Activated CD8-positive, alpha-beta T cell treated with anti-CD3 and anti-CD28 coated beads, Interleukin-2, amount 10 ng/mL, durations not matched to agents 7 days and 5 days (primary cell): ENCODE measurements at regions not wholly inside any gene's neighbourhood (a gene's known extent, or its start where the extent isn't known, plus 50 kb on each side); places are given as distances from the start of the nearest gene placed in this dataset.

Experiments
- ATAC-seq: fragments of 150-1000 bp; cut with Tn5 transposase; one replicate; pipeline ENCODE4 v1.10.0; 2021; ENCODE audit warnings: moderate library complexity
- CTCF ChIA-PET: fragments of 350-600 bp; sonication (Branson Sonifier 250); formaldehyde crosslinking; loops from one replicate; lab custom pipeline; 2021; ENCODE audit warnings: antibody characterized with exemption; lab: Charles Lee
- POLR2A ChIA-PET: fragments of 350-600 bp; sonication (Branson Sonifier 250); formaldehyde crosslinking; loops from one replicate; lab custom pipeline; 2021; ENCODE audit warnings: antibody characterized with exemption; lab: Charles Lee
- DNase-seq: peaks from one replicate; pipeline ENCODE4 v3.0.0-alpha.2; 2020
- H3K27ac Mint-ChIP-seq: one replicate; pipeline ENCODE4 v1.8.0; 2021; ENCODE audit warnings: mild to moderate bottlenecking, mixed read lengths
- H3K27me3 Mint-ChIP-seq: one replicate; pipeline ENCODE4 v1.8.0; 2021; ENCODE audit warnings: low read depth, mixed read lengths
- H3K36me3 Mint-ChIP-seq: one replicate; pipeline ENCODE4 v1.8.0; 2021; ENCODE audit warnings: low read depth, mixed read lengths
- H3K4me1 Mint-ChIP-seq: one replicate; pipeline ENCODE4 v1.8.0; 2021; ENCODE audit warnings: low read depth, mixed read lengths
- H3K4me3 Mint-ChIP-seq: one replicate; pipeline ENCODE4 v1.8.0; 2021; ENCODE audit warnings: mild to moderate bottlenecking, mixed read lengths
- H3K9me3 Mint-ChIP-seq: one replicate; pipeline ENCODE4 v1.8.0; 2022; ENCODE audit warnings: mixed read lengths; ENCODE audit not compliant: insufficient read depth

DNA sequence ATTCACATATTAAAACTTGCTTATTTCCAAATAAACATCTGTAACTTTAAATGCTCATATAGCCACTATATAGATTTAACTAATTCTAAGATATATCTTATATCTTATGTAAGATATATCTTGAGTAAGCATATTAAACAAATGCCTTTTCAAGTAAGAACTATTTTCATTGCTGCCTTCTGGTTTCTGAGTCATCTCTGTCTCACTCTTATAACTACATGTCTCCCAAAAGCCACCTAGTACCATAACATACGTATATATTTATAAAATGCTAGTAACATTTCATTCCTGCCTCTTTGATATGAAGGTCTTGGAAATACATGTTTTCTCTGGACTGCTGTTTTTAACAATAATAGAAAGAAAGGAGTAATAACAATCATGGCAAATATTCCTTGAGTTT is 429.5 kb downstream of the DTWD2 start:
- H3K4me3 Mint-ChIP-seq = no peak overlapping the region
- CTCF ChIA-PET = no interaction called here
- H3K27me3 Mint-ChIP-seq = no peaks in the 10 kb centered on the region
- DNase-seq (no peak), ATAC-seq (no peak)
- no peak overlapping the region for H3K27ac Mint-ChIP-seq
- H3K4me1 Mint-ChIP-seq = no peaks in the 10 kb centered on the region
- H3K9me3 Mint-ChIP-seq = no peaks in the 10 kb centered on the region
- no peaks in the 10 kb centered on the region for H3K36me3 Mint-ChIP-seq
- POLR2A ChIA-PET = no interaction called here

DNA sequence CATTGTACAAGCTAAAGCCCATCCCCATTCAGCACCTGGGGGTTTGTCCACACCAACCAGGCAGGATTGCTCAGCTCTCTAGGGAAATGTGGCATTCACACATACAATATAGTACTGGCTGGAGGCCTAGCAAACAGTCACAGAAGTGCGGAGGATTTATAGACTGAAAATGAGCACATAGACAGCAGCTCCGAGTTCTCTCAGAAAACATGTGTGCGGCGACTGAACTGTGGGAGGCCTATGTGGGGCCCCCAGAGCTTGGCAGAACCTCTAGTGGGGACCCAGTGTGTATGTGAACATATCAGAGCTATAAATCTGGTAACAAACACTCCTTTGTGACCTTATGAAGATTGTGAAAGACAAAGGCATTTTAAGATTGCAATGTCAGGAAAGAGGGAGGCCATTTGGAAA is 431.1 kb downstream of the DTWD2 start:
- Mint-ChIP-seq H3K27ac (no peak overlapping the region), H3K27me3 (no peaks in the 10 kb centered on the region), H3K9me3 (no peaks in the 10 kb centered on the region), H3K4me1 (no peaks in the 10 kb centered on the region), H3K4me3 (no peak overlapping the region), H3K36me3 (no peaks in the 10 kb centered on the region)
- no peak for ATAC-seq
- POLR2A ChIA-PET = no interaction called here
- CTCF ChIA-PET = interaction anchor here (1.0 kb wide), 1 partner anchor 12 kb away, joined by 3 read pairs; no protein-coding TSS in a partner anchor
- DNase-seq = no peak

GRCh38 chr5:118556792-118557191 is 431.6 kb downstream of the DTWD2 start:
- H3K27me3 Mint-ChIP-seq = no peaks in the 10 kb centered on the region
- H3K9me3 Mint-ChIP-seq = no peaks in the 10 kb centered on the region
- ATAC-seq (no peak), DNase-seq (no peak)
- H3K27ac Mint-ChIP-seq = no peak overlapping the region
- no peak overlapping the region for H3K4me3 Mint-ChIP-seq
- H3K36me3 Mint-ChIP-seq = no peaks in the 10 kb centered on the region
- ChIA-PET POLR2A (no interaction called here), CTCF (no interaction called here)
- no peaks in the 10 kb centered on the region for H3K4me1 Mint-ChIP-seq

GRCh38 chr5:118555727-118556126 is 432.6 kb downstream of the DTWD2 start:
- Mint-ChIP-seq H3K4me3 (no peak overlapping the region), H3K27ac (no peak overlapping the region), H3K9me3 (no peaks in the 10 kb centered on the region), H3K27me3 (no peaks in the 10 kb centered on the region), H3K36me3 (no peaks in the 10 kb centered on the region), H3K4me1 (no peaks in the 10 kb centered on the region)
- ChIA-PET POLR2A (no interaction called here), CTCF (no interaction called here)
- no peak for DNase-seq
- ATAC-seq = no peak

DNA sequence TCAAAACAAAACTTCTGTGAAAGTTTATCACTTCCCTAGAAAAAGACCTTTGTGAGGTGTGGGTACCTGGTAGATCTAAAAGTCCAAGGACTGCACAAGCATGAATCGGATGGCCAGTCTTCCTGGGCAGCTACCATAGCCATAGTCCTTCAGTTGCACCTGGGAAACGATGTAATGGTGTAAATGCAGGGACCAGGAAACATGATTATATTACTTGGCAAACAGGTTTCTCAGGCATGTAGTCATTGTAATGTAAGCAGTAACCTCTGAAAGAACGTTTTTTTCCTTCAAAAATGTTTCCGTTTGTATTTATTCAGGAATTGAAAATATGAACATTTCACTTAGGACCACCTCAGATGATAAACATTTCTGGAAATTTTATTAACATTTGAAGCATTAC is 433.4 kb downstream of the DTWD2 start:
- H3K4me1 Mint-ChIP-seq = no peaks in the 10 kb centered on the region

DNA sequence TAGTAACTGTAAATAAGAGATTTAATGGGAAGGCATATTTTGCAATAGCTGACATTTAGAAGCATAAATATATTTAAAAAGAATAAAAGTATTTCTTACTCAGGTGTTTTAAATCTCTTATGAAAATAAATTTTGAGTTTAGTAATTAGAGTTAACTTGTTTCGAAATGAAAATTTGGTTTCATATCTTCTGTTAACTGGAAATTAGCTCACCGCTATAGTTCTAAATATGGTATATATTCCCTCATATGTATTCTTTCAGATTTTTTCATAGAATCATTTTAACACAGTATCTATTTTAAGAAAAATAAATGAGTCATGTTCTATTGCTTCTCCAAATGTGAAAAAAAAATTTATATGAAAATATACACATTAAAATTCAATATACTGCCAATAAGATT is 434.1 kb downstream of the DTWD2 start:
- H3K27ac Mint-ChIP-seq = no peak overlapping the region
- ChIA-PET POLR2A (no interaction called here), CTCF (no interaction called here)
- no peak overlapping the region for H3K4me3 Mint-ChIP-seq
- no peak for ATAC-seq
- H3K9me3 Mint-ChIP-seq = no peaks in the 10 kb centered on the region
- no peaks in the 10 kb centered on the region for H3K4me1 Mint-ChIP-seq
- no peak for DNase-seq
- H3K36me3 Mint-ChIP-seq = no peaks in the 10 kb centered on the region
- H3K27me3 Mint-ChIP-seq = no peaks in the 10 kb centered on the region

More for the DNA sequence above, 433.4 kb downstream of the DTWD2 start:
- CTCF ChIA-PET = no interaction called here
- no peak for DNase-seq
- H3K27ac Mint-ChIP-seq = no peak overlapping the region
- H3K27me3 Mint-ChIP-seq = no peaks in the 10 kb centered on the region
- POLR2A ChIA-PET = no interaction called here
- no peak overlapping the region for H3K4me3 Mint-ChIP-seq
- ATAC-seq = no peak
- H3K36me3 Mint-ChIP-seq = no peaks in the 10 kb centered on the region
- H3K9me3 Mint-ChIP-seq = no peaks in the 10 kb centered on the region

- ChIA-PET POLR2A (no interaction called here), CTCF (no interaction called here)
- H3K36me3 Mint-ChIP-seq = no peaks in the 10 kb centered on the region
- ATAC-seq (no peak), DNase-seq (no peak)
- no peak overlapping the region for H3K27ac Mint-ChIP-seq
- no peaks in the 10 kb centered on the region for H3K27me3 Mint-ChIP-seq
- H3K4me1 Mint-ChIP-seq = no peaks in the 10 kb centered on the region
- no peak overlapping the region for H3K4me3 Mint-ChIP-seq
- no peaks in the 10 kb centered on the region for H3K9me3 Mint-ChIP-seq
Measured at GRCh38 chr5:118553662-118554061, 434.7 kb downstream of the DTWD2 start.

DNA sequence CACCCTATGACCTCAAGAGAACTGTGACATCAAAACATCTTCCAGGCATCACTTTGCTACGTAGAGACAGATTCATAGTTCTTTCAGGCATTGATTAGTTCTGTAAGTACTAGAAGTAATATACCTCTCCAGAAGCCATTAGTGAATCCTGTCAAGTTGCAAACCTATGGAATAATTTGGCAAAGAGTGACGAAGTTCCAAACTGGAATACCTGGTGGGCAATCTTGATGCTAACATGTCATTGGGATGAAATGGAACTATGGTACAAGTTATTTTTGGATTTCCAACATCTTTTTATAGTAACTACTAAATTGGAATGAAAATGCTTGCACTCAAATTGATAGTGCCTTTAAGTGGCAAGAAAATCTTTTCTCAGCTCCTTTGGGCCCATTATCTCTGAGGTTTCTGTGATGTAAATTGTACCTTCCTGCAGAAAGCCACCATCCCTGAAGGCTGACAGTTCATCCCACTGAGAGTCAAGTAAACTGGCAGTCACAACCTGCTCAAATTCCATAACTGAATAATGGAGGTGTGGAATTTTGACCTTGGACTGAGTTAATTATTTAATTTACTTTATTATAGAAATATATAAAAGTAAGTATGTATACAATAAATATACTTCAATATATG is 435.5 kb downstream of the DTWD2 start:
- ATAC-seq (no peak), DNase-seq (no peak)
- H3K4me1 Mint-ChIP-seq = no peaks in the 10 kb centered on the region
- no peaks in the 10 kb centered on the region for H3K27me3 Mint-ChIP-seq
- ChIA-PET CTCF (no interaction called here), POLR2A (no interaction called here)
- no peak overlapping the region for H3K27ac Mint-ChIP-seq
- no peaks in the 10 kb centered on the region for H3K36me3 Mint-ChIP-seq
- H3K9me3 Mint-ChIP-seq = no peaks in the 10 kb centered on the region
- H3K4me3 Mint-ChIP-seq = no peak overlapping the region

GRCh38 chr5:118552146-118552545 is 436.2 kb downstream of the DTWD2 start:
- CTCF ChIA-PET = no interaction called here
- H3K27me3 Mint-ChIP-seq = no peaks in the 10 kb centered on the region
- no peak for ATAC-seq
- H3K27ac Mint-ChIP-seq = no peak overlapping the region
- no peaks in the 10 kb centered on the region for H3K4me1 Mint-ChIP-seq
- DNase-seq = no peak
- no peaks in the 10 kb centered on the region for H3K36me3 Mint-ChIP-seq
- no peaks in the 10 kb centered on the region for H3K9me3 Mint-ChIP-seq
- no peak overlapping the region for H3K4me3 Mint-ChIP-seq
- POLR2A ChIA-PET = no interaction called here

GRCh38 chr5:118551716-118552115 is 436.6 kb downstream of the DTWD2 start:
- Mint-ChIP-seq H3K4me1 (no peaks in the 10 kb centered on the region), H3K27ac (no peak overlapping the region), H3K36me3 (no peaks in the 10 kb centered on the region), H3K27me3 (no peaks in the 10 kb centered on the region), H3K4me3 (no peak overlapping the region), H3K9me3 (no peaks in the 10 kb centered on the region)
- DNase-seq (no peak), ATAC-seq (no peak)
- CTCF ChIA-PET = no interaction called here
- POLR2A ChIA-PET = no interaction called here

- ATAC-seq (no peak), DNase-seq (no peak)
- ChIA-PET CTCF (no interaction called here), POLR2A (no interaction called here)
- Mint-ChIP-seq H3K4me3 (no peak overlapping the region), H3K9me3 (no peaks in the 10 kb centered on the region), H3K27me3 (no peaks in the 10 kb centered on the region), H3K4me1 (no peaks in the 10 kb centered on the region), H3K27ac (no peak overlapping the region), H3K36me3 (no peaks in the 10 kb centered on the region)
Measured at GRCh38 chr5:118551031-118551430, 437.3 kb downstream of the DTWD2 start.

- ChIA-PET CTCF (no interaction called here), POLR2A (no interaction called here)
- Mint-ChIP-seq H3K4me3 (no peak overlapping the region), H3K9me3 (no peaks in the 10 kb centered on the region), H3K4me1 (no peaks in the 10 kb centered on the region), H3K27me3 (no peaks in the 10 kb centered on the region), H3K36me3 (no peaks in the 10 kb centered on the region), H3K27ac (no peak overlapping the region)
- DNase-seq (no peak), ATAC-seq (no peak)
Measured at GRCh38 chr5:118548761-118549720, 439.3 kb downstream of the DTWD2 start.
